Endodermal cell (in vitro differentiated cells): ENCODE measurements at regions not wholly inside any gene's neighbourhood (a gene's known extent, or its start where the extent isn't known, plus 50 kb on each side); places are given as distances from the start of the nearest gene placed in this dataset.
A peak's percentile ranks its signal among the peaks of the same experiment; 100 is the strongest.

Source experiments
- DNase-seq: peaks from one replicate; pipeline ENCODE4 v3.0.0-alpha.2; 2017
- H3K27ac ChIP-seq: 2 replicates; pipeline ENCODE4 v1.5.1; 2013; ENCODE audit warnings: mild to moderate bottlenecking, low read depth, low read length, moderate library complexity
- H3K27me3 ChIP-seq: 2 replicates; pipeline ENCODE4 v1.6.1; 2013; ENCODE audit warnings: mild to moderate bottlenecking, low read length, moderate library complexity; ENCODE audit not compliant: insufficient read depth, control insufficient read depth, poor library complexity, severe bottlenecking
- H3K36me3 ChIP-seq: 2 replicates; pipeline ENCODE4 v1.7.0; 2013; ENCODE audit warnings: mild to moderate bottlenecking, low read length, moderate library complexity; ENCODE audit not compliant: control insufficient read depth, insufficient read depth
- H3K4me1 ChIP-seq: one replicate; pipeline ENCODE4 v1.7.0; 2013; ENCODE audit warnings: low read length; ENCODE audit not compliant: control insufficient read depth, insufficient read depth
- H3K4me3 ChIP-seq: 2 replicates; pipeline ENCODE4 v1.5.1; 2013; ENCODE audit warnings: mild to moderate bottlenecking, low read length, moderate library complexity
- H3K9ac ChIP-seq: 2 replicates; pipeline ENCODE4 v1.6.1; 2013; ENCODE audit warnings: mild to moderate bottlenecking, low read length, moderate library complexity; ENCODE audit not compliant: poor library complexity, severe bottlenecking; ENCODE audit errors: extremely low read depth
- H3K9me3 ChIP-seq: 2 replicates; pipeline ENCODE4 v1.6.1; 2013; ENCODE audit warnings: mild to moderate bottlenecking, low read length, moderate library complexity; ENCODE audit not compliant: control insufficient read depth
- H3K27ac Mint-ChIP-seq: 2 replicates; pipeline ENCODE4 v1.8.0; 2020; ENCODE audit warnings: mixed read lengths
- H3K27me3 Mint-ChIP-seq: 2 replicates; pipeline ENCODE4 v1.8.0; 2021; ENCODE audit warnings: mild to moderate bottlenecking, mixed read lengths; ENCODE audit not compliant: insufficient read depth
- H3K36me3 Mint-ChIP-seq: 2 replicates; pipeline ENCODE4 v1.8.0; 2020; ENCODE audit warnings: low read depth, mixed read lengths
- H3K4me1 Mint-ChIP-seq: 2 replicates; pipeline ENCODE4 v1.8.0; 2020; ENCODE audit warnings: mixed read lengths
- H3K4me3 Mint-ChIP-seq: 2 replicates; pipeline ENCODE4 v1.8.0; 2020; ENCODE audit warnings: mild to moderate bottlenecking, moderate library complexity, mixed read lengths
- H3K9me3 Mint-ChIP-seq: 2 replicates; pipeline ENCODE4 v1.8.0; 2020; ENCODE audit warnings: mild to moderate bottlenecking, mixed read lengths
- CTCF ChIP-seq: fragments of 200-600 bp; sonication (generic); conservative IDR thresholded peaks from 2 replicates; pipeline ENCODE4 v1.5.0; 2021; ENCODE audit warnings: antibody characterized with exemption, mild to moderate bottlenecking
- WGBS, 2 experiments: methylation state at CpG; one replicate each; pipeline versions ENCODE4 v1.1.5 to v1.1.7; 2013; ENCODE audit warnings: missing lambda C conversion rate in 2 of 2, mixed read lengths in 1 of 2; ENCODE audit not compliant: insufficient coverage in 1 of 2, insufficient read length in 1 of 2; 5-methylcytosine and 5-hydroxymethylcytosine counted together

GRCh38 chr12:107144441-107144840 is 51.1 kb upstream of the CRY1 start:
- H3K27ac Mint-ChIP-seq = no peak overlapping the region
- Histone ChIP-seq H3K4me3 (no peak overlapping the region), H3K9ac (no peak overlapping the region), H3K4me1 (peaks cover 6% of the 10 kb centered on the region), H3K9me3 (no peaks in the 10 kb centered on the region), H3K27ac (no peak overlapping the region), H3K27me3 (no peaks in the 10 kb centered on the region), H3K36me3 (no peaks in the 10 kb centered on the region)
- TF ChIP-seq CTCF = no peak
- H3K4me1 Mint-ChIP-seq = peaks cover 19% of the 10 kb centered on the region
- peaks cover 2% of the 10 kb centered on the region for H3K27me3 Mint-ChIP-seq
- WGBS, 2 experiments = 88 to 91% methylated on average over 6 to 7 of the region's 7 CpGs
- no peaks in the 10 kb centered on the region for H3K9me3 Mint-ChIP-seq
- no peak for DNase-seq
- H3K36me3 Mint-ChIP-seq = no peaks in the 10 kb centered on the region
- no peak overlapping the region for H3K4me3 Mint-ChIP-seq

- Histone ChIP-seq H3K9ac (no peak overlapping the region), H3K4me1 (peaks cover 6% of the 10 kb centered on the region), H3K4me3 (peak overlapping the region; percentile 41), H3K27me3 (no peaks in the 10 kb centered on the region), H3K36me3 (no peaks in the 10 kb centered on the region), H3K27ac (no peak overlapping the region), H3K9me3 (no peaks in the 10 kb centered on the region)
- H3K4me3 Mint-ChIP-seq = no peak overlapping the region
- peaks cover 2% of the 10 kb centered on the region for H3K27me3 Mint-ChIP-seq
- H3K27ac Mint-ChIP-seq = no peak overlapping the region
- 72% methylated on average over 2 of the region's 2 CpGs; no CpG with 5 or more reads in 1 of the 2 experiments for WGBS, 2 experiments
- H3K36me3 Mint-ChIP-seq = no peaks in the 10 kb centered on the region
- TF ChIP-seq CTCF = no peak
- H3K4me1 Mint-ChIP-seq = peaks cover 19% of the 10 kb centered on the region
- DNase-seq = no peak
- H3K9me3 Mint-ChIP-seq = no peaks in the 10 kb centered on the region
Observed at GRCh38 chr12:107144990-107145389, 51.6 kb upstream of the CRY1 start.

- Histone ChIP-seq H3K4me1 (peaks cover 6% of the 10 kb centered on the region), H3K9me3 (no peaks in the 10 kb centered on the region), H3K27me3 (no peaks in the 10 kb centered on the region), H3K36me3 (no peaks in the 10 kb centered on the region), H3K4me3 (peak overlapping the region; percentile 41), H3K27ac (no peak overlapping the region), H3K9ac (no peak overlapping the region)
- no peak for TF ChIP-seq CTCF
- Mint-ChIP-seq H3K4me1 (peaks cover 19% of the 10 kb centered on the region), H3K36me3 (no peaks in the 10 kb centered on the region), H3K4me3 (no peak overlapping the region), H3K27me3 (peaks cover 2% of the 10 kb centered on the region), H3K27ac (no peak overlapping the region), H3K9me3 (no peaks in the 10 kb centered on the region)
- 87 to 88% methylated on average over 6 of the region's 6 CpGs for WGBS, 2 experiments
- DNase-seq = no peak
Observed at GRCh38 chr12:107145397-107145796, 52.0 kb upstream of the CRY1 start.
